Gastrocnemius medialis (tissue), 4 donors: ENCODE measurements at regions not wholly inside any gene's neighbourhood (a gene's known extent, or its start where the extent isn't known, plus 50 kb on each side); places are given as distances from the start of the nearest gene placed in this dataset.
"Not testable (repeated sequence)": the region's sequence is repeated elsewhere in the genome, so short reads cannot be mapped to it uniquely, and the experiment has no call there.

Source experiments
- ATAC-seq, 2 donors: fragments of 150-250 bp; one replicate each; pipeline ENCODE4 v1.9.1; 2016
- DNase-seq, 2 donors: peaks; one replicate each; pipeline ENCODE4 v3.0.0-alpha.2; 2019
- H3K27ac ChIP-seq, 4 donors: fragments of 200-600 bp; sonication (generic); 1 replicate in 1 of 4; 2 replicates in 3 of 4; pipeline ENCODE4 v1.5.1; 2016 to 2018; ENCODE audit warnings: mild to moderate bottlenecking in 2 of 4, moderate library complexity in 1 of 4
- H3K27me3 ChIP-seq, 3 donors: fragments of 200-600 bp; sonication (generic) in 2 of 3; 1 replicate in 1 of 3; 2 replicates in 2 of 3; pipeline versions ENCODE4 v1.5.1 to v1.6.0; 2016 to 2019; ENCODE audit warnings: mild to moderate bottlenecking in 1 of 3, moderate library complexity in 1 of 3
- H3K36me3 ChIP-seq, 2 donors: fragments of 200-600 bp; sonication (generic) in 1 of 2; one replicate each; pipeline ENCODE4 v1.5.1; 2017 to 2018
- H3K4me1 ChIP-seq, 2 donors: fragments of 200-600 bp; sonication (generic) in 1 of 2; one replicate each; pipeline ENCODE4 v1.5.1; 2016 to 2017; ENCODE audit warnings: mild to moderate bottlenecking in 2 of 2
- H3K4me3 ChIP-seq, 4 donors: fragments of 200-600 bp; sonication (generic) in 3 of 4; 1 replicate in 1 of 4; 2 replicates in 3 of 4; pipeline ENCODE4 v1.5.1; 2016 to 2019; ENCODE audit warnings: mild to moderate bottlenecking in 2 of 4
- H3K9me3 ChIP-seq, 3 donors: fragments of 200-600 bp; sonication (generic) in 2 of 3; 1 replicate in 1 of 3; 2 replicates in 2 of 3; pipeline ENCODE4 v1.5.1; 2016 to 2019
- POLR2A ChIP-seq, 2 donors: fragments of 450-650 bp; IDR thresholded peaks; one replicate each; pipeline ENCODE4 v1.6.1; 2017; ENCODE audit warnings: antibody characterized with exemption in 2 of 2, mild to moderate bottlenecking in 2 of 2, moderate library complexity in 2 of 2
- in situ Hi-C, 4 donors: fragments of 200-750 bp; cut with MboI; loops; one replicate each; pipeline versions ENCODE4 v1.15.0 to v1.8.0; 2017; ENCODE audit warnings: low sequenced_read_pairs in 4 of 4
- intact Hi-C: fragments of 100-400 bp; cut with DNase I; formaldehyde crosslinking; loops from one replicate; pipeline ENCODE4 v1.15.1; 2023; ENCODE audit warnings: low total_unique reads
- TF ChIP-seq, protein P1 (sequence below), 5 experiments: fragments of 450-650 bp in 3 of 5; fragments of 200-600 bp in 2 of 5; sonication (generic) in 2 of 5; IDR thresholded peaks in 4 of 5; conservative IDR thresholded peaks in 1 of 5; 1 replicate in 4 of 5; 2 replicates in 1 of 5; pipeline ENCODE4 v1.5.1; 2016 to 2019; ENCODE audit warnings: antibody characterized with exemption in 5 of 5, mild to moderate bottlenecking in 3 of 5, moderate library complexity in 3 of 5

DNA sequence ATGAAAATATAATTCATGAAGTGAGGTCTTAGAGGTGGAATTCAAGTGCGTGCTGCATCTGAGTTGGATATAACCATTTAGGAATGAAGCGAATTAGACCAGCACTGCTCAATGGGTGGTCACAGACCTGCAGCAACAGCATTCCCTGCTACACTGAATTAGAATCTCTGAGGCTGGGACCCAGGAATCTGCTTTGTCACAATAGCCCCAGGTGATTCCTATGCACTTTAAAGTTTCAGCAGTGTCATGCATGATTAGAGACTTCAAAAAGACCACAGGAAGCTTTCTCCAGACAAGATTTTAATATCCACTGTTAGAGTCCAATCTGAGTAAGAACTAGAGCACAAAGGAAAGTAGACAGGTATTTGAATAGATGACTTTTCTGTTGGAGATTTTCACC lies 352.8 kb upstream of the VSTM2A start:
- Histone ChIP-seq H3K36me3 (no peaks in the 10 kb centered on the region), H3K27ac (no peak overlapping the region), H3K4me1 (no peaks in the 10 kb centered on the region), H3K4me3 (no peak overlapping the region), H3K27me3 (no peaks in the 10 kb centered on the region), H3K9me3 (no peaks in the 10 kb centered on the region)
- DNase-seq (no peak), ATAC-seq (no peak)
- in situ Hi-C loops: no loop called here
- intact Hi-C loops: no loop called here
- TF ChIP-seq POLR2A (IDR thresholded peaks at IDR 0.05): no peak
- TF ChIP-seq, protein P1, sequence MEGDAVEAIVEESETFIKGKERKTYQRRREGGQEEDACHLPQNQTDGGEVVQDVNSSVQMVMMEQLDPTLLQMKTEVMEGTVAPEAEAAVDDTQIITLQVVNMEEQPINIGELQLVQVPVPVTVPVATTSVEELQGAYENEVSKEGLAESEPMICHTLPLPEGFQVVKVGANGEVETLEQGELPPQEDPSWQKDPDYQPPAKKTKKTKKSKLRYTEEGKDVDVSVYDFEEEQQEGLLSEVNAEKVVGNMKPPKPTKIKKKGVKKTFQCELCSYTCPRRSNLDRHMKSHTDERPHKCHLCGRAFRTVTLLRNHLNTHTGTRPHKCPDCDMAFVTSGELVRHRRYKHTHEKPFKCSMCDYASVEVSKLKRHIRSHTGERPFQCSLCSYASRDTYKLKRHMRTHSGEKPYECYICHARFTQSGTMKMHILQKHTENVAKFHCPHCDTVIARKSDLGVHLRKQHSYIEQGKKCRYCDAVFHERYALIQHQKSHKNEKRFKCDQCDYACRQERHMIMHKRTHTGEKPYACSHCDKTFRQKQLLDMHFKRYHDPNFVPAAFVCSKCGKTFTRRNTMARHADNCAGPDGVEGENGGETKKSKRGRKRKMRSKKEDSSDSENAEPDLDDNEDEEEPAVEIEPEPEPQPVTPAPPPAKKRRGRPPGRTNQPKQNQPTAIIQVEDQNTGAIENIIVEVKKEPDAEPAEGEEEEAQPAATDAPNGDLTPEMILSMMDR (IDR thresholded peaks at IDR 0.05 in 4 of 5, conservative IDR thresholded peaks at IDR 0.05 in 1 of 5): no peak

DNA sequence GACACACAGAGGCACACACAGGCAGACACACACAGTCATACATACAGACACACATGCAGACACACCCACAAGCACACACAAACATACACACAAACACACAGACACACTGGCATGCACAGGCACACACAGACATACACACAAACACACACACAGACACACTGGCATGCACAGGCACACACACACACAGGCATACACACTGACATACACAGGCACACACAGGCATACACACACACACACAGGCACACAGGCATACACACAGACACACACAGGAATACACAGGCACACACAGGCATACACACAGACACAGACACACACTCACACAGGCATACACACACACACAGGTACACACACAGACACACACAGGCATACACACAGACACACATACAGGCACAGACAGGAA lies 340.7 kb upstream of the VSTM2A start:
- H3K4me3 ChIP-seq: no peak overlapping the region
- DNase-seq (no peak), ATAC-seq (no peak)
- no peaks in the 10 kb centered on the region for H3K4me1 ChIP-seq
- in situ Hi-C loops: no loop called here
- TF ChIP-seq, protein P1 (IDR thresholded peaks at IDR 0.05 in 4 of 5, conservative IDR thresholded peaks at IDR 0.05 in 1 of 5): no peak
- no peak for TF ChIP-seq POLR2A (IDR thresholded peaks at IDR 0.05)
- H3K27me3 ChIP-seq: no peaks in the 10 kb centered on the region
- H3K9me3 ChIP-seq: no peaks in the 10 kb centered on the region
- no peaks in the 10 kb centered on the region for H3K36me3 ChIP-seq
- H3K27ac ChIP-seq: no peak overlapping the region
- intact Hi-C loops: no loop called here

DNA sequence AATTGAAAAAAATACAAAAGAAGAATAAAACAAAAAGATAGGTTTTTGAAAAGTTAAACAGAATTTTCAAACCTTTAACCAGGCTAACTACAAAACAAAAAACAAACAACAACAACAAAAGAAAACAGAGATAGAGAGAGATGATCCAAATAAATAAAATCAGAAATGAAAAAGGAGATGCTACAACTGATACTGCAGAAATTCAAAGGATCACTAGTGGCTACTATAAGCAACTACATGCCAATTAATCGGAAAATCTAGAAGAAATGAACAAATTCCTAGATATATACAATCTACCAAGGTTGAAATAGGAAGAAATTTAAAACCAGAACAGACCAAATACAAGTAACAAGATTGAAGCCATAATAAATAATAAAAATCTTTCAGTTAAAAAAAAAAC lies 326.8 kb upstream of the VSTM2A start:
- Histone ChIP-seq H3K27ac (no peak overlapping the region), H3K27me3 (no peaks in the 10 kb centered on the region), H3K4me1 (no peaks in the 10 kb centered on the region), H3K36me3 (no peaks in the 10 kb centered on the region), H3K4me3 (no peak overlapping the region), H3K9me3 (no peaks in the 10 kb centered on the region)
- intact Hi-C loops: no loop called here
- no peak for TF ChIP-seq POLR2A (IDR thresholded peaks at IDR 0.05)
- TF ChIP-seq, protein P1 (IDR thresholded peaks at IDR 0.05 in 4 of 5, conservative IDR thresholded peaks at IDR 0.05 in 1 of 5): no peak
- in situ Hi-C loops: no loop called here
- ATAC-seq (no peak), DNase-seq (no peak)

DNA sequence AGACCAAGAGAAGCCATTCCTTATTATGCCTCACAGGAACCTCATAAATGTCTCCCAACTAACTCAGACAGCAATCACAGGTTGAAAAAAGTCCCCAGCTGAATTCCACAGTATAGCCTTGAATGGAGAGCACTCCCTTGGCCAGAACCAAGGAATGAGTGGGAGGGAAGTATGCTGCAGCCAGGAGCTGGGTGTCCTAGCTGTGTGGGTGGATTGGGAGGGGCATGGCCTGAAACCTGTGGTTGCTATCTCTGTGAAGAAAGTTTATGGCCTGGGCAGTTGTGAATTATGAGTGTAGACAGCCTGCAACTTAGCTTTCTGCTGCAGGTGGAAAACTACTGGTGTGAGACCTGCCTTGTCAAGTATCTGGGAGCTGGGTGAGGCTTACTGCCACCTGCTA lies 316.1 kb upstream of the VSTM2A start:
- ATAC-seq, intact Hi-C loops, H3K9me3 ChIP-seq, H3K4me1 ChIP-seq, in situ Hi-C loops, H3K4me3 ChIP-seq, H3K27me3 ChIP-seq, H3K27ac ChIP-seq, H3K36me3 ChIP-seq, DNase-seq: not testable (repeated sequence)

DNA sequence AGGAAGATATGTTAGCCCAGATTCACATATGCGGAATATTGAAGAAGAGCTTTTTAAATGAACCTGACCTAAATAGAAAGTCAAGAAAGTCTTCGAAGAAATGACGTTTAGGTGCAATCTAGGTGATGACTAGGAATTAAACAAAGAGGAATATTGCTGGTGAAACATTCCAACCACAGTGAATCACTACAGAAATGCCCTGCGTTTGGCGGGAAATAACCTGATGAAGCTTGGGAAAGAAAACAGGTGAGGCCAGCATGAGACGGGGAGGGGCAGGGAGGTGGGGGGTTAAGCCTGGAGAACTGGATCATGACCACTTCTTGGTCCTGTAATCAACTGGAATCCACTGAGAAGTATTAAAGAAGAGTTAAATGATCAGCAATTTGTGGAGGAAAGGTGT lies 299.4 kb upstream of the VSTM2A start:
- in situ Hi-C loops: no loop called here
- intact Hi-C loops: no loop called here
- ATAC-seq (no peak), DNase-seq (no peak)
- TF ChIP-seq, protein P1 (IDR thresholded peaks at IDR 0.05 in 4 of 5, conservative IDR thresholded peaks at IDR 0.05 in 1 of 5): no peak
- no peaks in the 10 kb centered on the region for H3K4me1 ChIP-seq
- H3K4me3 ChIP-seq: no peak overlapping the region
- no peak overlapping the region for H3K27ac ChIP-seq
- no peaks in the 10 kb centered on the region for H3K36me3 ChIP-seq
- H3K27me3 ChIP-seq: no peaks in the 10 kb centered on the region
- no peaks in the 10 kb centered on the region for H3K9me3 ChIP-seq
